SHP77 (cell line): ENCODE measurements at regions not wholly inside any gene's neighbourhood (a gene's known extent, or its start where the extent isn't known, plus 50 kb on each side); places are given as distances from the start of the nearest gene placed in this dataset.

Experiments used
- DNase-seq, 2 experiments: peaks; one replicate each; lab custom pipeline; 2025; lab: John Stamatoyannopoulos, UW

DNA sequence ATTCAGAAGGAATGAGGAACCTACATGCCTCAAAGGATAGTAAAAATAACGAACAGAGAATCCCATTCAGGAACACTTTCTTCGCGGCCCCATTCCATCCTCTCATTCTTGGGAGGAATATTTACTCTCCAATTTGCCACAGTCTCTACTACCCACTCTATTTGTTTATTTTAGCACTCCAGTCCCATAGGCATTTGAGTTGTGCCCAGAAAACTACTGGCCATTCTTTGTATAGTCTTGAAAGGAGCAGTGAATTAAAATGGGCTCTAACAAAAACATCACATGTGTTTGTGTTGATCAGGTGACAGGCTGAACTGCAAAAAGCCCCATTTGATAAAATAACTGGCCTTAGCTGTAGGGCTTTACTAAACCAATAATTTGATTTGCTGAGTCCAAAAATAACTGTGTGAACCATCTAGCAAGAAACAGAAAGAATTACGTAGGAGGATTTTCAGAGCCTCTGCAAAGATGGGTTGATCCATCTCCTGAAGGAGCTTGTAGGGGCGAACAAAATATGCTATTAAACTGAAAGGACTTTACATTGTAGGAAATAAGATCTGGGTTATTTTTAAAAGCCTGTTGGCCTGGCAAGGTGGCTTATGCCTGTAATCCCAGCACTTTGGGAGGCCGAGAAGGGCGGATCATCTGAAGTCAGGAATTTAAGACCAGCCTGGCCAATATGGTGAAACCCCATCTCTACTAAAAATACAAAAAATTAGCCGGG, 142.3 kb upstream of the CPNE8 start:
- DNase-seq = no peak

GRCh38 chr12:39044754-39045153, 139.4 kb upstream of the CPNE8 start:
- DNase-seq = no peak

DNA sequence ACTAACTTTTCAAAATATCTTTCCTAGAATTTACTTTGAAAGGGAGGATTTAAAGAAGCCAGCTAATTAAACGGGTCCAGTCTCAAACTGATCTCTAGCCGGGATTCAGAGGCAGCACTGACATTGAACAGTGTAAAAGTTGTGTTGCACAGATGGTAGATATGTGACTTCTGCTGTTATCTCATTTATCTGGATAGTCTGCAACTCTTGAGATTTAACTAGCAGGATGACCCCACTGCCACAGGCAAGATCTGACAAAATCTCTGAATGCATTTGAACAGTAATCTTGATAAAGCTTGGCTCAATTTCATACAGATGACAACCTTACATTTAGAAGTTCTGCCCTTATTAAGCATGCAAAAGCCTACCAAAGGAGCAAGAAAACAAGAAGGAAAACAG, 138.0 kb upstream of the CPNE8 start:
- DNase-seq = no peak

DNA sequence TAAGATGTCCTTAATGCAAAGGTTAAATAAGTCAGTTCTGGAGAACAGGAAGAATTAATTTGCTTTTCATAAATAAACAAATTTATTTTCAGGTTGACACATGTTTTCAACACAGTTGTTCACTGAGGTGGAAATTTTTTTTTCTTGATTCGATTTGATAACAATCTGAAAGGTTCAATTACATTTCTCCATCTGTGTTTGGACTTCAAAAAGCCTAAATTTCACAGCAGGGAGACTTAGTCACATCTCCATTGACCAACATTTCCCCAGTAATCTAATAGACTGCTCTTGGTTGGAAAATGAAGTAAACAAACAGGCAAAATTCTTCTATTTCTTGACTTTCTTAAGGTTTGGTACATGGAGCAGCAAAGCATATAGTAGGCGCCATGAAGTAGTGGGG, 134.9 kb upstream of the CPNE8 start:
- DNase-seq = no peak

DNA sequence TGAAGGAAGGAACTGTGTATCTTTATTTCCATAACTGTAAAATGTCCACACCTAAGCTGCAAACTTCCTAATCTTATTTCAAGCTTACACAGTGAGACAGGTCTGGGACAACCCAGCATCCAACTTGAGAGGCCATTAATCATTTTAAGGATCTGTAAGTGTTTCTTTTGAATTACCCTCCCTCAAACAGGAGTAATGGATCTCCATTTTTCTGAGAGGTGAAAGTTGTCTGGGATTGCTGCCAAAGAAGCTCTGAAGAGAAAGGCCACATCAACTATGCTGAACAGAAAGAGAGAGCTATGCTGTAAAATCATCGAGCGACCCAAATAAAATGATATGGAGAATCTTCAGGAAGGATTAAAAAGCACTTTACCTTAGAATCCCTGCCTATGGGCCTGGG, 131.7 kb upstream of the CPNE8 start:
- no peak for DNase-seq

DNA sequence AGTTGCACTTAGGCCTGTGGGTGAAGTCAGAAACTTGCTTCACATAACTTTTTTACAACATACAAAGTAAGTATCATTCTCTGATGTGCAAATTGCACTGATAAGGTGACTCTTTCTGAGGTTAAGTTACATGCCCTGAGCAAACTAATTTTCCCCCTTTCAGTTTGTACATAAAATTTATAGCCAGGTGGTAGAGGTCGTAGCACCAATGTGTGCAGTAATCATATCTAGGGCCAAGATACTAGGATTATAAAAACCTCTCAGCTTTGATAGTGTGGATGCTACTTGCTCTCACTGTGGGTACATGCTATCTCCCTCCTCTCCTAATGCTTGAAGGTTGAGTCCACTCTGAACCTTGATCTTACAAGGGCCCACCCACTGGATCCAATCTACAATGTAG, 130.7 kb upstream of the CPNE8 start:
- no peak for DNase-seq

DNA sequence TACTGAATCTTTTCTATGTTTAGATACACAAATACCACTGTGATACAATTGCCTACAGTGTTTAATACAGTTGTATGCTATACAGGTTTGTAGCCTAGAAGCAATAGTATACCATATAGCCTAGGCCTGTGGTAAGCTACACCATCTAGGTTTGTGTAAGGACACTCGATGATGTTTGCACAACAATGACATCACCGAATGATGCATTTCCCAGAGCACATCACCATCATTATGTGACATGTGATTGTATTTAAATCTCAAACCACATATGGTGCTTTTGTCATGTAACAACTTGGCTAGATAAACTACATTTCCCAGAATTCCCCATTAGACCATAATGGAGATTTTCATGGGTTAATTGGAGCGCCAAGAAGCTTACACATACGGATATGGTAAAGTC, 128.4 kb upstream of the CPNE8 start:
- DNase-seq = peak; percentile 45 to 48

DNA sequence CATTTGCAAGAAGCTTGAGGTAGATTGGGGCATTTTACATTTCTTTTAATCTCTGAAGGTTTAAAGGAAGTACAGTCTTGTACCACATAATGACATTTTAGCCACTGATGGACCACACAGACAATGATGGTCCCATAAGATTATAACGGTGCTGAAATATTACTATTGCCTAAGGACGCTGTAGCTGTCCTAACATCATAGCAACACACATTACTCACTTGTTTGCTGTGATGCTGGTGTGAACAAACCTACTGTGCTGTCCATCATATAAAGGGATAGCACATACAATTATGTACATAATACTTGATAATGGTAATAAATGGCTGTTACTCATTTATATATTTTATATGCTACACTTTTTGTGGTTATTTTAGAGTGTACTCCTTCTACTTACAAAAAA, 127.1 kb upstream of the CPNE8 start:
- DNase-seq = no peak

- no peak for DNase-seq
Measured at GRCh38 chr12:39032034-39032433, 126.6 kb upstream of the CPNE8 start.

DNA sequence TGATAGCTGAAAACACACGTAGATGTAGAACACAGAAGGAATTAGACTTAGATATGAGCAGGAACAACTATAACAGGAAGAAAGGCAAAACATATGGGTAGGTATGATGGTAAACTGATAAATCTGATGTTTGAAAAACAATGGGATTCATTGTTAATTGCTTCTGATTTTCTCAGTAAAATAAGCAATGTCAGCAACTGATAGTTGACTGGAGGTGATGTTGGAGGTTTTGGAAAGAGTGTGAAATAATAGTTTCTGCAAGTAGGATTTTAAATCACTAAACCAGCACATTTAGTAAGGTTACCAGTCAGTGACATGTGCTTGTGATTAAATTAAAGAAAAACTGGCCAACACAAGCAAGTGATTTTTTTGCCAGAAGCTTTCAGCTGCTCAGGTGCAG, 123.0 kb upstream of the CPNE8 start:
- no peak for DNase-seq

GRCh38 chr12:39012870-39013269, 107.5 kb upstream of the CPNE8 start:
- DNase-seq = no peak

GRCh38 chr12:39011166-39011565, 105.8 kb upstream of the CPNE8 start:
- no peak for DNase-seq

DNA sequence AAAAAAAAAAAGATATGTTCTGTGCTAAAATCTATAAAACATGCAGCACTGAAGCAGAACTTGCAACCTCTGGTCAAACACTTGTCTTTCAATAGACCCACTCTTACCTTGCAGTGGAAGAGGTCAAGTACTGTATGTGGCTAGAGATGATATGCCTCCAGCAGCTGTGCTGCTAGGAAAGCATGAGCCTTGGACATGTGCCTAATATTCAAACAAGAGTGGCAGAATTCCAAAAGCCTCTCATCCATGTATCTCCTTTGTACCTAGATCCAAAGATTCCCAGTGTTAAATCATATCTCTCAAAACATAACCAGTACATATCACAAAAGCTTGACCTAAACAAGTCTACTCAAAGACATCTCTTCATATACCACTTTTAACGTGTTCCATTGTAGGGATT, 105.0 kb upstream of the CPNE8 start:
- DNase-seq = peak; percentile 47 to 48

- DNase-seq = no peak
Measured at GRCh38 chr12:39007619-39008018, 102.2 kb upstream of the CPNE8 start.

- DNase-seq = no peak
Measured at GRCh38 chr12:39006286-39006685, 100.9 kb upstream of the CPNE8 start.

- no peak for DNase-seq
Measured at GRCh38 chr12:39005671-39006070, 100.3 kb upstream of the CPNE8 start.

DNA sequence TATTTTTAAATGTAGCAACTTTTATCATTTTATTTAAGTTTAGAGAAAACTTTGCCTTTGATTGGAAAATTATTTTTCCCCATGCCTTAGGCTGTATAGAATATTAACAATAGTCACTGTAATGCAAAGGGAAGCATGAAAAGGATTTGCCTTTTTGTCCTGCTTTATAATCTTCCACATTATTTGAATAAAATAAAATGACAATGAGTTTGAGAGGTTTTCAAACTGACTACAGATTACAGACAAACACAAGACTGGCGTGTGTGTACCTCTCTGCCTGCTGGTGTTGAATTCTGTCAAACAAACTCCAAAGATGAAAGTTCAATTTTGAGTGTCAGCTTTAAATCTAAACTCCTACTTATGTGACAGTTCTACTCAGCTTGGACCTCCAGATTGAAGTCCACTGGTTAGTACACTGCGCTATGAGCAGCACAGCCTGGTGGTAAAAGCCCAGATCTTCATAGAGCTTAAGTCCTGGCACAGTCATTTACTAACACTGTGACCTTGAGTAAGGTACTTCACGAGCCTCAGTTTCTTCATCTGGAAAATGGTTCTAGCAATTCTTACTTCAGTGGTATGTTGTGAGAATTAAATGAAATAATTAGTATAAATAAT, 98.3 kb upstream of the CPNE8 start:
- DNase-seq = no peak

- no peak for DNase-seq
Measured at GRCh38 chr12:39000370-39000769, 95.0 kb upstream of the CPNE8 start.

GRCh38 chr12:38998887-38999482, 93.6 kb upstream of the CPNE8 start:
- DNase-seq = no peak

GRCh38 chr12:38995249-38995648, 89.9 kb upstream of the CPNE8 start:
- DNase-seq = no peak

GRCh38 chr12:38985961-38986360, 80.6 kb upstream of the CPNE8 start:
- no peak for DNase-seq

DNA sequence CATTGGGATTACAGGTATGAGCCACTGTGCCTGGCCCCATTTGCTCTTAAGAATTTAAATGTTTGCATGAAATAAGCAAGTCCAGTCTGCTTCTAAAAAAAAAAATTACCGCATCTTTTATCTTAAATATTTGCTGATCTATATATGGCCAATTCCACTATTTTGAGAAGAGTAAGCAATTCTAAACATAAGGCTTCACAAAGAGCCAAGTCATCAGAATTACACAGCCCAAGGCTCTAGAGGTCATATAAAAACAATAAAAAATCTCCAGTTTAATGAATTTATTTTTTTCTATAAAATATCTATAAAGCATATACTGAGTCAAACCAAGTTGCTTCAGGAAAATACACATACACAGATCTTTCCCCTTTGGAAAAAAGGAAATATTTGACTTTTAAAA, 79.0 kb upstream of the CPNE8 start:
- no peak for DNase-seq

- DNase-seq = no peak
Measured at GRCh38 chr12:38983117-38983571, 77.8 kb upstream of the CPNE8 start.

DNA sequence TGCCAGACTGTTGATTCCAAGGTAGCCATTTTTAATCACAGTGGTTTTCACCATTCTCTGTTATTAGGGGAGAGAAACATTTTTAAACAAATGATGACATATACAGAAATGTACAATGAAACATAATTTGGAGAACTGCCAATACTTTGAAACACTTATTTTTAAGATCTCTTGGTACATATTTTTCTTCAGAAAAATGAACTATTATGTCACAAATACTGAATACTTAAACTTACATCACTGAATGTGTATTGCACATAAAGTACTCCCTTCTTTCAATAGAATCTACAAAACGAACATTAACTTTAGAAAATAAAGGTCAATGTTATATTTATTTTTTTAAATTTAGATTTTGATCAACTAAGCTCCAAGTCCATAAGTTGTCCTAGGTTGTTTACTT, 71.7 kb upstream of the CPNE8 start:
- DNase-seq = no peak
